ENCODE measurements at regions not wholly inside any gene's neighbourhood (a gene's known extent, or its start where the extent isn't known, plus 50 kb on each side); places are given as distances from the start of the nearest gene placed in this dataset.

GRCh38 chr22:34526681-34527080, 539.3 kb upstream of the ISX start:
- TF ChIP-seq EP300 (IDR thresholded peaks at IDR 0.05; ENCODE audit: low read depth) (no peak), POLR2AphosphoS5 (IDR thresholded peaks at IDR 0.05) (no peak), CTCF (IDR thresholded peaks at IDR 0.05) (no peak), POLR2A (IDR thresholded peaks at IDR 0.05) (no peak)
